Upper lobe of left lung (tissue), 6 donors: ENCODE measurements at regions not wholly inside any gene's neighbourhood (a gene's known extent, or its start where the extent isn't known, plus 50 kb on each side); places are given as distances from the start of the nearest gene placed in this dataset.

ENCODE experiments used
- ATAC-seq, 2 donors: fragments of 200-7000 bp; cut with Tn5 transposase; one replicate each; pipeline ENCODE4 v1.9.1; 2022; ENCODE audit warnings: mild to moderate bottlenecking in 2 of 2, moderate library complexity in 2 of 2; ENCODE audit not compliant: low FRiP score in 2 of 2
- DNase-seq, 2 donors: peaks; one replicate each; pipeline ENCODE4 v3.0.0-alpha.2; 2019 to 2020
- H3K27ac ChIP-seq, 4 donors: fragments of 200-600 bp; sonication (generic); one replicate each; pipeline ENCODE4 v1.5.1; 2016 to 2019
- H3K27me3 ChIP-seq, 4 donors: fragments of 200-600 bp; sonication (generic); one replicate each; pipeline ENCODE4 v1.5.1; 2017 to 2019
- H3K36me3 ChIP-seq, 4 donors: fragments of 200-600 bp; sonication (generic); one replicate each; pipeline ENCODE4 v1.5.1; 2016 to 2019
- H3K4me1 ChIP-seq, 4 donors: fragments of 200-600 bp; sonication (generic); one replicate each; pipeline ENCODE4 v1.5.1; 2018 to 2019
- H3K4me3 ChIP-seq, 4 donors: fragments of 200-600 bp; sonication (generic); one replicate each; pipeline ENCODE4 v1.5.1; 2017 to 2019; ENCODE audit warnings: mild to moderate bottlenecking in 2 of 4, moderate library complexity in 1 of 4
- H3K9me3 ChIP-seq, 4 donors: fragments of 200-600 bp; sonication (generic); one replicate each; pipeline ENCODE4 v1.5.1; 2018 to 2019
- EP300 ChIP-seq, 4 donors: sonication (generic); formaldehyde crosslinking; IDR thresholded peaks; one replicate each; pipeline ENCODE4 v1.5.1; 2017; ENCODE audit warnings: antibody characterized with exemption in 4 of 4, control low read depth in 2 of 4
- POLR2A ChIP-seq, 4 donors: fragments of 450-650 bp; IDR thresholded peaks; one replicate each; pipeline ENCODE4 v1.5.1; 2016 to 2017; ENCODE audit warnings: antibody characterized with exemption in 4 of 4, mild to moderate bottlenecking in 2 of 4
- POLR2AphosphoS5 ChIP-seq, 2 donors: sonication (generic); formaldehyde crosslinking; IDR thresholded peaks; one replicate each; pipeline ENCODE4 v1.5.1; 2017; ENCODE audit warnings: antibody characterized with exemption in 2 of 2
- WGBS, 2 donors: methylation state at CpG; one replicate each; pipeline ENCODE4 v1.1.5; 2017 to 2018; 5-methylcytosine and 5-hydroxymethylcytosine counted together
- TF ChIP-seq, protein P1 (sequence below), 6 experiments: fragments of 450-650 bp in 4 of 6; fragments of 200-600 bp in 2 of 6; sonication (generic) in 2 of 6; IDR thresholded peaks; one replicate each; pipeline ENCODE4 v1.5.1; 2016 to 2019; ENCODE audit warnings: antibody characterized with exemption in 6 of 6
- donor health status: DM: no; HTN: no; CAD: no; lungs with moderate emphysema.
- donor health status: DM: no; HTN: yes; CAD: no; lungs with severe emphysema.

DNA sequence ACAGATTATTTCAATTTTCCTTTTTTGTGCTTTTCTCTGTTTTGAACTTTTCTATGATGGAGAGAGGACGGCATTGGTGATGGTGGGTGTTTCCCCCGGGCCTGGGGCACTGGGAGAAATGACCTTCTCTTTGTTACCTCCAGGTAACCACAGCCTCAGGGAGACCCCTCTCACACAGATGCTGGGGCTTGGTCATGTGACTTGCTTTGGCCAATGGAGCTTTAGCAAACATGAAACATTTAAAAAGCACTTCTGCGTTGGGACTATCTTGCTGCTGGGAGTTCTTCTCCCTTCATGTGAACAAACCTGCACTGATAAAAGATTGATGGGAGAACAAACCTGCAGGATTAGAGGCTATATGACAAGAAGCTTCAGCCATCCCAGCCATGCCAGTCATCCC is 122.9 kb downstream of the NGF start:
- WGBS, 2 donors = 82 to 90% methylated on average over 3 of the region's 3 CpGs
- no peak for DNase-seq
- H3K36me3 ChIP-seq = no peaks in the 10 kb centered on the region

DNA sequence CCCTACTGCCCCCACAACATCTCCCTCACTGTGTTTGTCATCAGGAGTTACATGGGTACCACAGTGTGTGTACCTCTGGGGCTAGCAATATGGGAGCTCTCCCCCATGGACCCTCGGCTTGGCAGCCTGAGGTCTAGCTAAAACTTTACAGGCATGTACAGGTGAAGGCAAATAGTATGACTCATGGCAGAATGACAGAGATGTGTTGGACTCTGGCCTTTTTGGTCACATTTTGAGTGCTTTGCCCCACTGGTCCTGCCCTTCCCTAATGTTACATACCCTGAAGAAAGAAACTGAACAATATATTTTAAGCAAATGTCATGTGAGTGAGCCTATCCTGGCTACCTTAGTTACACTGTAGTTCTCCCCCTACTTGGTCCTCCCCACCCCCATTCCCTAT is 124.0 kb downstream of the NGF start:
- H3K27me3 ChIP-seq = no peaks in the 10 kb centered on the region
- WGBS, 2 donors = 64 to 88% methylated on average over 1 of the region's 1 CpG
- no peak overlapping the region for H3K27ac ChIP-seq
- no peak for DNase-seq
- no peak for ATAC-seq
- H3K4me3 ChIP-seq = no peak overlapping the region
- no peaks in the 10 kb centered on the region for H3K36me3 ChIP-seq
- no peaks in the 10 kb centered on the region for H3K4me1 ChIP-seq
- no peaks in the 10 kb centered on the region for H3K9me3 ChIP-seq
- TF ChIP-seq, protein P1, sequence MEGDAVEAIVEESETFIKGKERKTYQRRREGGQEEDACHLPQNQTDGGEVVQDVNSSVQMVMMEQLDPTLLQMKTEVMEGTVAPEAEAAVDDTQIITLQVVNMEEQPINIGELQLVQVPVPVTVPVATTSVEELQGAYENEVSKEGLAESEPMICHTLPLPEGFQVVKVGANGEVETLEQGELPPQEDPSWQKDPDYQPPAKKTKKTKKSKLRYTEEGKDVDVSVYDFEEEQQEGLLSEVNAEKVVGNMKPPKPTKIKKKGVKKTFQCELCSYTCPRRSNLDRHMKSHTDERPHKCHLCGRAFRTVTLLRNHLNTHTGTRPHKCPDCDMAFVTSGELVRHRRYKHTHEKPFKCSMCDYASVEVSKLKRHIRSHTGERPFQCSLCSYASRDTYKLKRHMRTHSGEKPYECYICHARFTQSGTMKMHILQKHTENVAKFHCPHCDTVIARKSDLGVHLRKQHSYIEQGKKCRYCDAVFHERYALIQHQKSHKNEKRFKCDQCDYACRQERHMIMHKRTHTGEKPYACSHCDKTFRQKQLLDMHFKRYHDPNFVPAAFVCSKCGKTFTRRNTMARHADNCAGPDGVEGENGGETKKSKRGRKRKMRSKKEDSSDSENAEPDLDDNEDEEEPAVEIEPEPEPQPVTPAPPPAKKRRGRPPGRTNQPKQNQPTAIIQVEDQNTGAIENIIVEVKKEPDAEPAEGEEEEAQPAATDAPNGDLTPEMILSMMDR (IDR thresholded peaks at IDR 0.05) = no peak
- TF ChIP-seq EP300 (IDR thresholded peaks at IDR 0.05) (no peak), POLR2AphosphoS5 (IDR thresholded peaks at IDR 0.05) (no peak), POLR2A (IDR thresholded peaks at IDR 0.05) (no peak)

More for the DNA sequence above, 122.9 kb downstream of the NGF start:
- H3K27ac ChIP-seq = no peak overlapping the region
- no peak overlapping the region for H3K4me3 ChIP-seq
- no peaks in the 10 kb centered on the region for H3K4me1 ChIP-seq
- TF ChIP-seq POLR2AphosphoS5 (IDR thresholded peaks at IDR 0.05) (no peak), EP300 (IDR thresholded peaks at IDR 0.05) (no peak), POLR2A (IDR thresholded peaks at IDR 0.05) (no peak)
- TF ChIP-seq, protein P1 (IDR thresholded peaks at IDR 0.05) = no peak
- ATAC-seq = no peak
- H3K27me3 ChIP-seq = no peaks in the 10 kb centered on the region
- no peaks in the 10 kb centered on the region for H3K9me3 ChIP-seq

DNA sequence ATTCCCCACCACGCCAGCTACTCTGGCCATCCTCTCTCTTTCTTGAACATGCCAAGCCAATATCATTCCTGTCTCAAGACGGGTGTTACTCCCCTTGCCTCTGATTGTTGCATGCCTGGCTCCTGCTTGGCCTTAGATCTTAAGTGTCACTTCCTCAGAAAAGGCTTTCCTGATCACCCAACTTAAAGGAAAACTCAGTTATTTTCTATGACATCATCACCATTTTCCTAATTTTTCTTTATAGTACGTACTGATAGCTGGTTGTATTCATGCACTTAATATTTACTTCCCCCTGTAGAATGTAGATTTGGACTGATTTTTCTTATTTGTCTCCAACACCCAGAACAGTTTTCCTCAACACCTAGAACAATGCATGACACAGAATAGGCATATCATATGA is 123.8 kb upstream of the TSPAN2 start:
- H3K27me3 ChIP-seq = no peaks in the 10 kb centered on the region
- no peaks in the 10 kb centered on the region for H3K9me3 ChIP-seq
- H3K36me3 ChIP-seq = no peaks in the 10 kb centered on the region
- H3K4me1 ChIP-seq = no peaks in the 10 kb centered on the region
- no peak for TF ChIP-seq POLR2AphosphoS5 (IDR thresholded peaks at IDR 0.05)
- TF ChIP-seq EP300 (IDR thresholded peaks at IDR 0.05) = no peak
- TF ChIP-seq, protein P1 (IDR thresholded peaks at IDR 0.05) = no peak
- TF ChIP-seq POLR2A (IDR thresholded peaks at IDR 0.05) = no peak
- H3K4me3 ChIP-seq = no peak overlapping the region
- no peak overlapping the region for H3K27ac ChIP-seq
- ATAC-seq (no peak), DNase-seq (no peak)
- WGBS, 2 donors = 83 to 87% methylated on average over 3 of the region's 3 CpGs

DNA sequence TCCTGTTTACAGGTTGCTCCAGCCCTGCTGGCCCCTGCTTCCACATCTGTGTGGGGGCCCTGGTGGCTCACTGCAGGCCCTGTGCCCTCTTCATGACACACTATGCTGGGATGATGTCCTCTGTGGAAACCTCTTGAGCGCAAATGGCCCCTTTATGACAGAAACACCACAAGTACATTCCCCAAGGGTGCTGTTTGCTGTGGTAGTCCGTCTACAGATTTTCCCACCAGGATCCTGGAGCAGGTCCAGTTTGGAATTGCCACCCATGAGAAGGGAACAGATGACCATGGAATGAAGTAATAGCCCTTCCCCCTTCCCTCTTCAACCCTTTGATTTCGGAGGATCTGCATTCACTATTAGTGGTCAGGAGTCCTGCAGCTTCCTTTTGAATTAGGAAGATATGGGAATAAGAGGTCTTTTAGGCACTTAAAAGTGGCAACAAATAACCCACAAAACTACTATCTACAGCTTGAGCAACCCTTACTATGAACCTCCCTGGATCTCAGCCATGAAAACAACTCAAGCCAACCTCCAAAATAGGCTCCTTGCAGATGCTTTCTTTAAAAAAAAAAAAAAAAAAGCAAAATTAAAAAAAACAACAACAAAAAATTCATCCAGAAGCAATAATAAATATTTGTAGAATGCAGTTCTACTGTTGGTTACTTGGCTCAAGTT is 121.9 kb upstream of the TSPAN2 start:
- TF ChIP-seq, protein P1 (IDR thresholded peaks at IDR 0.05) = no peak
- TF ChIP-seq POLR2A (IDR thresholded peaks at IDR 0.05) = no peak
- no peak for TF ChIP-seq EP300 (IDR thresholded peaks at IDR 0.05)
- TF ChIP-seq POLR2AphosphoS5 (IDR thresholded peaks at IDR 0.05) = no peak
- no peaks in the 10 kb centered on the region for H3K36me3 ChIP-seq
- WGBS, 2 donors = 76 to 82% methylated on average over 2 to 3 of the region's 3 CpGs
- ATAC-seq = no peak
- H3K27ac ChIP-seq = no peak overlapping the region
- no peaks in the 10 kb centered on the region for H3K4me1 ChIP-seq
- DNase-seq = peak in 1 of 2 donors; percentile 6
- no peak overlapping the region for H3K4me3 ChIP-seq
- H3K9me3 ChIP-seq = no peaks in the 10 kb centered on the region
- no peaks in the 10 kb centered on the region for H3K27me3 ChIP-seq

DNA sequence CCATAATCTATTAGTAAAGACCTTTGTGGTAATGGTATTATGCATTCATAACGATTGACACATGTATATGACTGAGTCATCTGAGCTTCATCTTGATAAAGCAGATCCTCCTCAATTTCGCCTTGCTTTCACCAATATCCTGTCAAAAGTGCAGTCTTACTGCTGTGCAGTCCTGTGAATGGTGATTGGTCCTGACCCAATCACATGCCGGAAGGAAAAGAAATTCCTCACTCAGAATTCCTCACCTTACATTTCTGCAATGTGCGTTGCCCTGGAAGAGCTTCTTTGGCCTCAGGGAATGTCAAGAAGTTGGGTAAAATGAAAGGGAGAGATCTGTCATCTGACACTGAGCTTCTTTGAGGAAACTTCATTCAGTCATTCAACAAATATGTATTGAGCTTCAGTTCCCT is 121.0 kb upstream of the TSPAN2 start:
- Histone ChIP-seq H3K4me1 (no peaks in the 10 kb centered on the region), H3K27me3 (no peaks in the 10 kb centered on the region), H3K4me3 (no peak overlapping the region), H3K27ac (no peak overlapping the region), H3K9me3 (no peaks in the 10 kb centered on the region), H3K36me3 (no peaks in the 10 kb centered on the region)
- TF ChIP-seq POLR2A (IDR thresholded peaks at IDR 0.05) (no peak), EP300 (IDR thresholded peaks at IDR 0.05) (no peak), POLR2AphosphoS5 (IDR thresholded peaks at IDR 0.05) (no peak)
- TF ChIP-seq, protein P1 (IDR thresholded peaks at IDR 0.05) = no peak
- no peak for DNase-seq
- WGBS, 2 donors = 87 to 90% methylated on average over 4 of the region's 4 CpGs
- no peak for ATAC-seq
